B cell (primary cell): ENCODE measurements at regions not wholly inside any gene's neighbourhood (a gene's known extent, or its start where the extent isn't known, plus 50 kb on each side); places are given as distances from the start of the nearest gene placed in this dataset.

Source experiments
- ATAC-seq: fragments of 200-7000 bp; cut with Tn5 transposase; one replicate; pipeline ENCODE4 v1.10.0; 2021; ENCODE audit warnings: low read depth, mild to moderate bottlenecking, moderate number of reproducible peaks, moderate library complexity
- CTCF ChIA-PET: fragments of 350-600 bp; sonication (Branson Sonifier 250); formaldehyde crosslinking; loops from one replicate; lab custom pipeline; 2021; ENCODE audit warnings: antibody characterized with exemption, inconsistent platforms; lab: Charles Lee
- POLR2A ChIA-PET: fragments of 350-600 bp; sonication (Branson Sonifier 250); formaldehyde crosslinking; loops from one replicate; lab custom pipeline; 2021; ENCODE audit warnings: antibody characterized with exemption; lab: Charles Lee
- DNase-seq: peaks from one replicate; pipeline ENCODE4 v3.0.0; 2013
- H2AFZ ChIP-seq: 2 replicates; pipeline ENCODE4 v1.6.1; 2012; ENCODE audit warnings: mild to moderate bottlenecking, low read depth, low read length; ENCODE audit not compliant: insufficient read depth, poor library complexity, severe bottlenecking
- H3K27ac ChIP-seq, 2 donors: 1 replicate in 1 of 2; 2 replicates in 1 of 2; pipeline ENCODE4 v1.5.1; 2012 to 2013; ENCODE audit warnings: low read length in 2 of 2, mild to moderate bottlenecking in 2 of 2, moderate library complexity in 1 of 2
- H3K27me3 ChIP-seq, 4 experiments: fragments of 200-600 bp in 1 of 4; sonication (generic) in 1 of 4; replicated peaks in 1 of 4; 1 replicate in 2 of 4; 2 replicates in 2 of 4; pipeline versions ENCODE4 v1.6.1 to v1.7.0; 2013 to 2016; ENCODE audit warnings: low read length in 3 of 4, mild to moderate bottlenecking in 2 of 4, mixed read lengths in 1 of 4, moderate library complexity in 1 of 4; ENCODE audit not compliant: insufficient read depth in 4 of 4, control insufficient read depth in 3 of 4; ENCODE audit errors: control extremely low read depth in 1 of 4
- H3K36me3 ChIP-seq, 2 experiments: replicated peaks in 1 of 2; 1 replicate in 1 of 2; 2 replicates in 1 of 2; pipeline versions ENCODE4 v1.6.1 to v1.7.1; 2013; ENCODE audit warnings: low read length in 1 of 2; ENCODE audit not compliant: insufficient read depth in 2 of 2, control insufficient read depth in 1 of 2; ENCODE audit errors: control extremely low read depth in 1 of 2, extremely low read depth in 1 of 2
- H3K4me1 ChIP-seq, 2 donors: fragments of 200-600 bp in 1 of 2; sonication (generic) in 1 of 2; 1 replicate in 1 of 2; 2 replicates in 1 of 2; pipeline versions ENCODE4 v1.5.1 to v1.6.1; 2013 to 2017; ENCODE audit warnings: low read length in 2 of 2; ENCODE audit not compliant: control insufficient read depth in 2 of 2, insufficient read depth in 2 of 2
- H3K4me2 ChIP-seq: replicated peaks from 2 replicates; pipeline ENCODE3; 2012; ENCODE audit warnings: mild to moderate bottlenecking, low read depth, low read length; ENCODE audit not compliant: poor library complexity, severe bottlenecking
- H3K4me3 ChIP-seq, 5 experiments: fragments of 200-600 bp in 1 of 5; sonication (generic) in 1 of 5; 1 replicate in 3 of 5; 2 replicates in 2 of 5; pipeline versions ENCODE4 v1.5.1 to v1.7.0; 2011 to 2016; ENCODE audit warnings: low read length in 4 of 5, mild to moderate bottlenecking in 4 of 5, low read depth in 2 of 5, control low read depth in 1 of 5, moderate library complexity in 1 of 5; ENCODE audit not compliant: insufficient read depth in 1 of 5; ENCODE audit errors: control extremely low read depth in 1 of 5, extremely low read depth in 1 of 5
- H3K79me2 ChIP-seq: fragments of 200-600 bp; sonication (generic); one replicate; pipeline ENCODE4 v1.6.0; 2016; ENCODE audit warnings: low read length; ENCODE audit not compliant: control insufficient read depth, insufficient read depth
- H3K9ac ChIP-seq: fragments of 200-600 bp; sonication (generic); 2 replicates; pipeline ENCODE4 v1.6.1; 2017; ENCODE audit warnings: mild to moderate bottlenecking, low read length, moderate library complexity
- H3K9me3 ChIP-seq, 3 donors: one replicate each; pipeline versions ENCODE4 v1.6.1 to v1.7.1; 2013; ENCODE audit warnings: low read length in 2 of 3; ENCODE audit not compliant: control insufficient read depth in 2 of 3, insufficient read depth in 1 of 3; ENCODE audit errors: control extremely low read depth in 1 of 3
- H4K20me1 ChIP-seq: 2 replicates; pipeline ENCODE4 v1.6.0; 2012; ENCODE audit warnings: mild to moderate bottlenecking, low read length; ENCODE audit not compliant: insufficient read depth, control insufficient read depth, poor library complexity, severe bottlenecking
- H3K27ac Mint-ChIP-seq: one replicate; pipeline ENCODE4 v1.8.0; 2021; ENCODE audit warnings: mixed read lengths
- H3K27me3 Mint-ChIP-seq: one replicate; pipeline ENCODE4 v1.8.0; 2021; ENCODE audit warnings: mixed read lengths
- H3K4me1 Mint-ChIP-seq: one replicate; pipeline ENCODE4 v1.8.0; 2021; ENCODE audit warnings: mixed read lengths
- H3K4me3 Mint-ChIP-seq: one replicate; pipeline ENCODE4 v1.8.0; 2021; ENCODE audit warnings: mixed read lengths
- H3K9me3 Mint-ChIP-seq: one replicate; pipeline ENCODE4 v1.8.0; 2022; ENCODE audit warnings: mixed read lengths; ENCODE audit not compliant: insufficient read depth
- CTCF ChIP-seq: fragments of 200-600 bp; IDR thresholded peaks from one replicate; pipeline ENCODE4 v1.8.0; 2022; ENCODE audit warnings: antibody characterized with exemption, mild to moderate bottlenecking
- EZH2 ChIP-seq: IDR thresholded peaks from 2 replicates; pipeline ENCODE4 v1.6.1; 2012; ENCODE audit warnings: borderline replicate concordance, low read depth, mild to moderate bottlenecking, moderate library complexity, low read length; ENCODE audit not compliant: insufficient read depth, poor library complexity, severe bottlenecking
- WGBS: methylation state at CpG from one replicate; pipeline ENCODE4 v1.1.5; 2013; ENCODE audit warnings: missing lambda C conversion rate; ENCODE audit not compliant: insufficient coverage; 5-methylcytosine and 5-hydroxymethylcytosine counted together
- intact Hi-C: fragments of 100-400 bp; cut with micrococcal nuclease; formaldehyde crosslinking; loops from one replicate; pipeline ENCODE4 v1.10.0; 2022

DNA sequence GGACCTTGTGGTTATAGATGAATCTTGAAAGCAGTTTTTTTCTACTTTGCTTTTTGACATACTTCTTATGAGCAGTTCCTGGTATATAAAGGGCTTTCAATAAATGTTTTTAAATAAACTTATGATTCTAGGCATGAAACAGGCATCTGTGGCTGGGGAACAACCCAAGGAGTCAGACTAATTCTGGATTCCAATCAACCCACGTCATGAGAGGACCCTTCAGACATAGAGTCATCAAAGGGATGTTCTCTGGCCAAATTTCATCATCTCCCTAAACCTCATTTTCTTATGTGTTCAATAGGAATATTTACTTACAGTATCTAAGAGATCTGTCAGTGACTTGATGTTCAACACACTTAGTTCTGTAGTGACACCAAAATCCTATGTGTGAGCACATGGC is 243.8 kb upstream of the ZNF462 start:
- Mint-ChIP-seq H3K27ac (no peak overlapping the region), H3K4me3 (no peak overlapping the region), H3K4me1 (no peaks in the 10 kb centered on the region), H3K27me3 (no peaks in the 10 kb centered on the region), H3K9me3 (peaks cover 2% of the 10 kb centered on the region)
- H3K79me2 ChIP-seq: no peaks in the 10 kb centered on the region
- H3K9ac ChIP-seq: no peak overlapping the region
- H2AFZ ChIP-seq: no peak overlapping the region
- DNase-seq (no peak), ATAC-seq (no peak)
- H3K9me3 ChIP-seq: no peaks in the 10 kb centered on the region
- no peak overlapping the region for H3K4me2 ChIP-seq
- no peak overlapping the region for H3K4me3 ChIP-seq
- ChIA-PET CTCF (no interaction called here), POLR2A (no interaction called here)
- TF ChIP-seq EZH2 (no peak), CTCF (no peak)
- no peak overlapping the region for H3K27ac ChIP-seq
- no peaks in the 10 kb centered on the region for H3K36me3 ChIP-seq
- H4K20me1 ChIP-seq: no peaks in the 10 kb centered on the region
- intact Hi-C loops: no loop called here
- H3K4me1 ChIP-seq: no peaks in the 10 kb centered on the region
- no peaks in the 10 kb centered on the region for H3K27me3 ChIP-seq
- no CpG with 5 or more reads among the region's 1 CpG for WGBS

- Histone ChIP-seq H4K20me1 (no peaks in the 10 kb centered on the region), H3K4me3 (no peak overlapping the region), H3K4me1 (no peaks in the 10 kb centered on the region), H3K4me2 (no peak overlapping the region), H3K9me3 (no peaks in the 10 kb centered on the region), H3K9ac (no peak overlapping the region), H3K36me3 (no peaks in the 10 kb centered on the region), H3K27me3 (no peaks in the 10 kb centered on the region), H3K79me2 (no peaks in the 10 kb centered on the region), H2AFZ (no peak overlapping the region), H3K27ac (no peak overlapping the region)
- POLR2A ChIA-PET: no interaction called here
- Mint-ChIP-seq H3K27me3 (no peaks in the 10 kb centered on the region), H3K4me3 (no peak overlapping the region), H3K4me1 (no peaks in the 10 kb centered on the region), H3K9me3 (peaks cover 2% of the 10 kb centered on the region), H3K27ac (no peak overlapping the region)
- WGBS: no CpG with 5 or more reads among the region's 2 CpGs
- ATAC-seq (no peak), DNase-seq (no peak)
- TF ChIP-seq EZH2 (no peak), CTCF (no peak)
- CTCF ChIA-PET: no interaction called here
- intact Hi-C loops: no loop called here
Measured at GRCh38 chr9:106620081-106620480, 242.9 kb upstream of the ZNF462 start.
